Body of pancreas (tissue), 4 donors: ENCODE measurements at regions not wholly inside any gene's neighbourhood (a gene's known extent, or its start where the extent isn't known, plus 50 kb on each side); places are given as distances from the start of the nearest gene placed in this dataset.

ENCODE experiments used
- ATAC-seq: fragments of 150-250 bp; one replicate; pipeline ENCODE4 v1.9.1; 2016
- DNase-seq, 4 donors: peaks; one replicate each; pipeline ENCODE4 v3.0.0-alpha.2; 2019
- H3K27ac ChIP-seq, 4 donors: fragments of 200-600 bp; sonication (generic); 1 replicate in 3 of 4; 2 replicates in 1 of 4; pipeline versions ENCODE4 v1.5.1 to v1.6.1; 2016 to 2019; ENCODE audit warnings: mild to moderate bottlenecking in 1 of 4, mixed read lengths in 1 of 4, moderate library complexity in 1 of 4
- H3K27me3 ChIP-seq, 2 donors: fragments of 200-600 bp; sonication (generic); one replicate each; pipeline ENCODE4 v1.6.0; 2016; ENCODE audit warnings: mild to moderate bottlenecking in 1 of 2
- H3K36me3 ChIP-seq, 2 donors: fragments of 200-600 bp; sonication (generic); replicated peaks in 1 of 2; 2 replicates each; pipeline ENCODE4 v1.5.1; 2016; ENCODE audit warnings: low read depth in 2 of 2; ENCODE audit not compliant: insufficient read depth in 1 of 2
- H3K4me1 ChIP-seq: fragments of 200-600 bp; sonication (generic); one replicate; pipeline ENCODE4 v1.6.0; 2016
- H3K4me3 ChIP-seq, 2 donors: fragments of 200-600 bp; sonication (generic); 1 replicate in 1 of 2; 2 replicates in 1 of 2; pipeline ENCODE4 v1.5.1; 2016 to 2019
- H3K9me3 ChIP-seq, 3 donors: fragments of 200-600 bp; sonication (generic); 1 replicate in 2 of 3; 2 replicates in 1 of 3; pipeline ENCODE4 v1.5.1; 2016
- POLR2A ChIP-seq, 3 donors: fragments of 450-650 bp; IDR thresholded peaks; one replicate each; pipeline ENCODE4 v1.6.1; 2016; ENCODE audit warnings: antibody characterized with exemption in 3 of 3, mild to moderate bottlenecking in 2 of 3
- WGBS, 2 donors: methylation state at CpG; one replicate each; pipeline ENCODE4 v1.1.5; 2017; 5-methylcytosine and 5-hydroxymethylcytosine counted together
- intact Hi-C: fragments of 100-400 bp; cut with DNase I; formaldehyde crosslinking; loops from one replicate; pipeline ENCODE4 v1.15.1; 2023
- TF ChIP-seq, protein P1 (sequence below), 7 experiments: fragments of 450-650 bp in 4 of 7; fragments of 200-600 bp in 3 of 7; sonication (generic) in 3 of 7; IDR thresholded peaks; one replicate each; pipeline ENCODE4 v1.5.1; 2016 to 2019; ENCODE audit warnings: antibody characterized with exemption in 7 of 7

DNA sequence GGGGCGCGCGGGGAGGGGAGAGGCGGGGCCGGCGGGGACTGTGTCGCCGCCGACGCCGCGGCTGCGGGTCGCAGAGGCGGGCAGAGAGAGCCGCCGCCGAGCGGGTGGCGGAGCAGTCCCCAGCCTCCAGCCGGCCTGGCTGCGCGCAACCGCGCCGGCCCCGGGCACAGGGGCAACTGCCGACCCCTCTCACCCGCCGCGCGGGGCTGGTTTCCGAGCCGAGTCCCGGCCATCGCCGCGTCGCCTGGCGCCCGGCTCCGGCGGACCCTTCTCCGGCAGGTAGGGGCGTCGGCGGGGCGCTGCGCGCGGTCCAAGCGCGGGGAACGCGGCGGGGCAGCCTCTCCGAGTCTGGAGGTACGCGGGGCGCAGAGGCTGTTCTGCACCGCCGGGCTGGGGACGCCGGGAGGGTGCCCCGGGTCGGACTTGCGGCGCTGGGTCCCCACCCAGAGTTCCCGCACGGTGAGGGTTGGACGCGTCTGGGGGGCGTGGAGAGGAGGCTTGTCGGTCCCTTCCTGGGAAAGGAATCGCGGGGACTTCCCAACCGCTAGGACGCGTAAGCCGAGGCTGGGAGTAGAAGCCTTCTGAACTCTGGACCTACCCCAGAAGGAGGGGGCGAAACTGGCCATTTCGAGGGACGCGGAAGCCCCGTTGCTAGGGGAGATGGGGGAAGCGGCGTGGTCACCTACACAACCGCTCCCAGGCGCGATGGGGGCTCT is 133.6 kb upstream of the MYO16 start:
- H3K4me3 ChIP-seq, result no peak overlapping the region
- no peaks in the 10 kb centered on the region for H3K36me3 ChIP-seq
- WGBS, 2 donors, result 1 to 3% methylated on average over 16 to 70 of the region's 90 CpGs
- no peak overlapping the region for H3K27ac ChIP-seq
- DNase-seq (no peak), ATAC-seq (no peak)
- peaks cover 12% of the 10 kb centered on the region for H3K4me1 ChIP-seq
- H3K27me3 ChIP-seq, result no peaks in the 10 kb centered on the region
- no peaks in the 10 kb centered on the region for H3K9me3 ChIP-seq
- intact Hi-C loops, result no loop called here
- no peak for TF ChIP-seq POLR2A (IDR thresholded peaks at IDR 0.05)
- TF ChIP-seq, protein P1, sequence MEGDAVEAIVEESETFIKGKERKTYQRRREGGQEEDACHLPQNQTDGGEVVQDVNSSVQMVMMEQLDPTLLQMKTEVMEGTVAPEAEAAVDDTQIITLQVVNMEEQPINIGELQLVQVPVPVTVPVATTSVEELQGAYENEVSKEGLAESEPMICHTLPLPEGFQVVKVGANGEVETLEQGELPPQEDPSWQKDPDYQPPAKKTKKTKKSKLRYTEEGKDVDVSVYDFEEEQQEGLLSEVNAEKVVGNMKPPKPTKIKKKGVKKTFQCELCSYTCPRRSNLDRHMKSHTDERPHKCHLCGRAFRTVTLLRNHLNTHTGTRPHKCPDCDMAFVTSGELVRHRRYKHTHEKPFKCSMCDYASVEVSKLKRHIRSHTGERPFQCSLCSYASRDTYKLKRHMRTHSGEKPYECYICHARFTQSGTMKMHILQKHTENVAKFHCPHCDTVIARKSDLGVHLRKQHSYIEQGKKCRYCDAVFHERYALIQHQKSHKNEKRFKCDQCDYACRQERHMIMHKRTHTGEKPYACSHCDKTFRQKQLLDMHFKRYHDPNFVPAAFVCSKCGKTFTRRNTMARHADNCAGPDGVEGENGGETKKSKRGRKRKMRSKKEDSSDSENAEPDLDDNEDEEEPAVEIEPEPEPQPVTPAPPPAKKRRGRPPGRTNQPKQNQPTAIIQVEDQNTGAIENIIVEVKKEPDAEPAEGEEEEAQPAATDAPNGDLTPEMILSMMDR (IDR thresholded peaks at IDR 0.05), result no peak

- ATAC-seq (no peak), DNase-seq (no peak)
- no peak for TF ChIP-seq POLR2A (IDR thresholded peaks at IDR 0.05)
- TF ChIP-seq, protein P1 (IDR thresholded peaks at IDR 0.05), result no peak
- Histone ChIP-seq H3K9me3 (no peaks in the 10 kb centered on the region), H3K27ac (no peak overlapping the region), H3K4me3 (no peak overlapping the region), H3K27me3 (no peaks in the 10 kb centered on the region), H3K36me3 (no peaks in the 10 kb centered on the region), H3K4me1 (peaks cover 12% of the 10 kb centered on the region)
- intact Hi-C loops, result no loop called here
- WGBS, 2 donors, result 3 to 4% methylated on average over 26 to 30 of the region's 30 CpGs
Measured at GRCh38 chr13:108496362-108497210, 132.8 kb upstream of the MYO16 start.

DNA sequence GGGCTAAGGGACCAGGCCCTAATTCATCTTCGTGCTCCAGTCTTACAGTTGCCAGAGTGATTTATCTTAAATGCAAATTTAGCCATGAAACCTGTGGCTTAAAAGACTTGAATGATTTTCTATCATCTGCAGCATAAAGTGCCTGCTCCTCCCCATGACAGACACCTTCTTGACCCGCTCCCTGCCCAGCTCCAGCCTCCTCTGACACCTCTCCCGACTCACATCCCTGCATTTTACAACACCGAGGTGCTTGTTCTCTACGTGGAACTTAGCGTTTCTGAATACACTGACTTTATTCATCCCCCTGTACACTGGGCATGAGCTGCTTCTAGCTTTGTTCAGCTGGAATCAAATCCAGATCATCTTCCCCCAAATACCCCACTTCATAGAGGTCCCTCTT is 128.7 kb upstream of the MYO16 start:
- H3K9me3 ChIP-seq, result no peaks in the 10 kb centered on the region
- no peak overlapping the region for H3K27ac ChIP-seq
- no peak overlapping the region for H3K4me3 ChIP-seq
- DNase-seq (no peak), ATAC-seq (no peak)
- H3K27me3 ChIP-seq, result no peaks in the 10 kb centered on the region
- WGBS, 2 donors, result 41 to 43% methylated on average over 6 of the region's 6 CpGs
- no peaks in the 10 kb centered on the region for H3K36me3 ChIP-seq
- peaks cover 10% of the 10 kb centered on the region for H3K4me1 ChIP-seq
- TF ChIP-seq, protein P1 (IDR thresholded peaks at IDR 0.05), result no peak
- intact Hi-C loops, result no loop called here

DNA sequence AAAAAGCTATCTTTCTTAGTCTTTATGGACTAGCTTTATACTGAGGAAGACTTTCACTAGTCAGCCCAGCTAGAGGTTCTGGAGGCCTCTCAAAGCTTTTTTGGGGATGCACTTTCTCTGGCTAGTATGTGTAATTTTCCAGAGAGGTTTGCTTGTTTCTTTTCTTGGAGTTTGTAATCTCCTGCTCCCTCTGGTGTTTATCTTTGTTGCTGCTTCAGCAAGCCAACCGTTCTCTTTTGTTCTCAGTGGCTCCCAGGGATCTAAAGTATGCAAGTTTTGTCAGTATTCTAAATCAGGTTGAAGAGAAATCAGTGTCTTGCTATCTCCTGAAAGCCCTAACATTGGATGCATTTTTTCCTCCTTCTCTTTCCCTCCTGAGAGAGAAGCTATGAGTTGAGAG is 121.1 kb upstream of the MYO16 start:
- H3K36me3 ChIP-seq, result no peaks in the 10 kb centered on the region
- TF ChIP-seq POLR2A (IDR thresholded peaks at IDR 0.05), result no peak
- TF ChIP-seq, protein P1 (IDR thresholded peaks at IDR 0.05), result peak in 1 of 7 experiments; percentile 10
- no peaks in the 10 kb centered on the region for H3K4me1 ChIP-seq
- intact Hi-C loops, result no loop called here
- 0% methylated on average over 1 of the region's 1 CpG for whole genome bisulfite sequencing, 2 donors
- no peak overlapping the region for H3K4me3 ChIP-seq
- ATAC-seq, result no peak
- DNase-seq, result no peak
- H3K27me3 ChIP-seq, result no peaks in the 10 kb centered on the region
- H3K9me3 ChIP-seq, result no peaks in the 10 kb centered on the region
- no peak overlapping the region for H3K27ac ChIP-seq
